NCI-H510A (cell line): ENCODE measurements at regions not wholly inside any gene's neighbourhood (a gene's known extent, or its start where the extent isn't known, plus 50 kb on each side); places are given as distances from the start of the nearest gene placed in this dataset.

Source experiments
- DNase-seq: peaks from one replicate; lab custom pipeline; 2025; lab: John Stamatoyannopoulos, UW

DNA sequence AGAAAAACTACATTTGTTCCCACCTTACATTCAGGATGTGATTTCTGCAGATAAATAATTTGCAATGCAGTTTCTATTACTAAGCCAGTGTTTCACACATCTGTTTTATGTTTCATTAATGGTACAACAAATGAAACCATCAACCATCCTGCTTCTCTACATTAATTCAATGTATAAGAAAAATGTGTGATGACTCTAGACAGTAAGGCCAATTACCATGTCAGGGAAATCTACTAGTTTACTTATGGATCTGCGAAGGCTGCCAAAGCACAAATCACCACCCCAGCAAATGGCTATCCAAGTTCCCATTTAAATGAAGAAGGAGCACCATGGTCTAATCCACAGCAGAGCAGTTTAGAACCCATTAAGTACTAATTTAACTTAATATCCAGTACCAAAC lies 50.1 kb upstream of the NCAM1 start:
- DNase-seq = no peak
